Epithelial cell of esophagus (primary cell): ENCODE measurements at regions not wholly inside any gene's neighbourhood (a gene's known extent, or its start where the extent isn't known, plus 50 kb on each side); places are given as distances from the start of the nearest gene placed in this dataset.

Experiments
- DNase-seq: peaks from one replicate; pipeline ENCODE4 v3.0.0; 2010; ENCODE audit warnings: low read depth
- H3K4me3 ChIP-seq: 2 replicates; pipeline ENCODE4 v1.5.1; 2011; ENCODE audit warnings: mild to moderate bottlenecking, low read length, control low read depth
- CTCF ChIP-seq: IDR thresholded peaks from 2 replicates; pipeline ENCODE4 v1.5.1; 2011; ENCODE audit warnings: low read depth, mild to moderate bottlenecking, low read length, control low read depth, inconsistent platforms; ENCODE audit not compliant: insufficient read depth; ENCODE audit errors: missing control alignments

- no peak overlapping the region for H3K4me3 ChIP-seq
- no peak for DNase-seq
- no peak for TF ChIP-seq CTCF
Observed at GRCh38 chr19:30153326-30154210, 211.5 kb downstream of the URI1 start.

- no peak for TF ChIP-seq CTCF
- no peak for DNase-seq
- H3K4me3 ChIP-seq, result no peak overlapping the region
Observed at GRCh38 chr19:30154410-30154809, 212.4 kb downstream of the URI1 start.

- no peak for TF ChIP-seq CTCF
- no peak for DNase-seq
- H3K4me3 ChIP-seq, result no peak overlapping the region
Observed at GRCh38 chr19:30155381-30156200, 213.6 kb downstream of the URI1 start.

GRCh38 chr19:30156646-30157045 lies 214.6 kb downstream of the URI1 start:
- no peak overlapping the region for H3K4me3 ChIP-seq
- no peak for DNase-seq
- TF ChIP-seq CTCF, result no peak

GRCh38 chr19:30158067-30158892 lies 213.9 kb upstream of the ZNF536 start:
- DNase-seq, result no peak
- no peak for TF ChIP-seq CTCF
- no peak overlapping the region for H3K4me3 ChIP-seq

GRCh38 chr19:30158893-30159245 lies 213.3 kb upstream of the ZNF536 start:
- no peak for TF ChIP-seq CTCF
- DNase-seq, result no peak
- no peak overlapping the region for H3K4me3 ChIP-seq
